Mammary epithelial cell (primary cell): ENCODE measurements at regions not wholly inside any gene's neighbourhood (a gene's known extent, or its start where the extent isn't known, plus 50 kb on each side); places are given as distances from the start of the nearest gene placed in this dataset.

Source experiments
- EZH2 ChIP-seq: IDR thresholded peaks from 2 replicates; pipeline ENCODE4 v1.6.1; 2012; ENCODE audit warnings: low read length, inconsistent platforms, borderline replicate concordance
- TF ChIP-seq, protein P1 (sequence below), 2 donors: IDR thresholded peaks in 1 of 2; conservative IDR thresholded peaks in 1 of 2; 2 replicates each; pipeline ENCODE4 v1.5.1; 2011 to 2012; ENCODE audit warnings: inconsistent platforms in 2 of 2, low read length in 2 of 2, mild to moderate bottlenecking in 2 of 2, control low read depth in 1 of 2, low read depth in 1 of 2; ENCODE audit not compliant: insufficient read depth in 1 of 2; ENCODE audit errors: extremely low read depth in 1 of 2

GRCh38 chr3:84096188-84096587, 862.6 kb upstream of the CADM2 start:
- TF ChIP-seq, protein P1, sequence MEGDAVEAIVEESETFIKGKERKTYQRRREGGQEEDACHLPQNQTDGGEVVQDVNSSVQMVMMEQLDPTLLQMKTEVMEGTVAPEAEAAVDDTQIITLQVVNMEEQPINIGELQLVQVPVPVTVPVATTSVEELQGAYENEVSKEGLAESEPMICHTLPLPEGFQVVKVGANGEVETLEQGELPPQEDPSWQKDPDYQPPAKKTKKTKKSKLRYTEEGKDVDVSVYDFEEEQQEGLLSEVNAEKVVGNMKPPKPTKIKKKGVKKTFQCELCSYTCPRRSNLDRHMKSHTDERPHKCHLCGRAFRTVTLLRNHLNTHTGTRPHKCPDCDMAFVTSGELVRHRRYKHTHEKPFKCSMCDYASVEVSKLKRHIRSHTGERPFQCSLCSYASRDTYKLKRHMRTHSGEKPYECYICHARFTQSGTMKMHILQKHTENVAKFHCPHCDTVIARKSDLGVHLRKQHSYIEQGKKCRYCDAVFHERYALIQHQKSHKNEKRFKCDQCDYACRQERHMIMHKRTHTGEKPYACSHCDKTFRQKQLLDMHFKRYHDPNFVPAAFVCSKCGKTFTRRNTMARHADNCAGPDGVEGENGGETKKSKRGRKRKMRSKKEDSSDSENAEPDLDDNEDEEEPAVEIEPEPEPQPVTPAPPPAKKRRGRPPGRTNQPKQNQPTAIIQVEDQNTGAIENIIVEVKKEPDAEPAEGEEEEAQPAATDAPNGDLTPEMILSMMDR (conservative IDR thresholded peaks at IDR 0.05 in 1 of 2, IDR thresholded peaks at IDR 0.05 in 1 of 2; ENCODE audit: extremely low read depth in 1 of 2, insufficient read depth in 1 of 2, low read depth in 1 of 2, low read length in 2 of 2): no peak
- no peak for TF ChIP-seq EZH2
